ENCODE measurements at regions not wholly inside any gene's neighbourhood (a gene's known extent, or its start where the extent isn't known, plus 50 kb on each side); places are given as distances from the start of the nearest gene placed in this dataset.

GRCh38 chr21:27168084-27168483 lies 201.2 kb upstream of the ADAMTS5 start:
- Histone ChIP-seq H3K4me3 (ENCODE audit: insufficient read depth, low read length, poor library complexity, severe bottlenecking) (no peak overlapping the region), H3K9ac (ENCODE audit: low read length) (no peak overlapping the region), H3K79me2 (ENCODE audit: insufficient read depth, low read length) (no peaks in the 10 kb centered on the region), H3K4me2 (ENCODE audit: low read depth, low read length, poor library complexity, severe bottlenecking) (no peak overlapping the region), H3F3A (ENCODE audit: insufficient read depth) (no peaks in the 10 kb centered on the region), H4K20me1 (ENCODE audit: low read depth, low read length) (no peaks in the 10 kb centered on the region), H3K27ac (ENCODE audit: low read depth, low read length) (no peak overlapping the region), H3K9me2 (replicated peaks; ENCODE audit: insufficient read depth, low read length) (no peaks in the 10 kb centered on the region), H3K9me3 (ENCODE audit: insufficient read depth, low read length) (no peaks in the 10 kb centered on the region), H2AFZ (ENCODE audit: low read depth, low read length, severe bottlenecking) (no peak overlapping the region), H3K36me3 (ENCODE audit: low read length) (no peaks in the 10 kb centered on the region), H3K27me3 (ENCODE audit: low read length) (no peaks in the 10 kb centered on the region)
- TF ChIP-seq EZH2phosphoT487 (conservative IDR thresholded peaks at IDR 0.05; ENCODE audit: low read length), result no peak
- TF ChIP-seq, protein P1, sequence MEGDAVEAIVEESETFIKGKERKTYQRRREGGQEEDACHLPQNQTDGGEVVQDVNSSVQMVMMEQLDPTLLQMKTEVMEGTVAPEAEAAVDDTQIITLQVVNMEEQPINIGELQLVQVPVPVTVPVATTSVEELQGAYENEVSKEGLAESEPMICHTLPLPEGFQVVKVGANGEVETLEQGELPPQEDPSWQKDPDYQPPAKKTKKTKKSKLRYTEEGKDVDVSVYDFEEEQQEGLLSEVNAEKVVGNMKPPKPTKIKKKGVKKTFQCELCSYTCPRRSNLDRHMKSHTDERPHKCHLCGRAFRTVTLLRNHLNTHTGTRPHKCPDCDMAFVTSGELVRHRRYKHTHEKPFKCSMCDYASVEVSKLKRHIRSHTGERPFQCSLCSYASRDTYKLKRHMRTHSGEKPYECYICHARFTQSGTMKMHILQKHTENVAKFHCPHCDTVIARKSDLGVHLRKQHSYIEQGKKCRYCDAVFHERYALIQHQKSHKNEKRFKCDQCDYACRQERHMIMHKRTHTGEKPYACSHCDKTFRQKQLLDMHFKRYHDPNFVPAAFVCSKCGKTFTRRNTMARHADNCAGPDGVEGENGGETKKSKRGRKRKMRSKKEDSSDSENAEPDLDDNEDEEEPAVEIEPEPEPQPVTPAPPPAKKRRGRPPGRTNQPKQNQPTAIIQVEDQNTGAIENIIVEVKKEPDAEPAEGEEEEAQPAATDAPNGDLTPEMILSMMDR (IDR thresholded peaks at IDR 0.05; ENCODE audit: insufficient read depth, low read length, poor library complexity, severe bottlenecking), result no peak

- no peaks in the 10 kb centered on the region for H3K9me2 ChIP-seq (replicated peaks; ENCODE audit: insufficient read depth, low read length)
- no peaks in the 10 kb centered on the region for H3K27me3 ChIP-seq (ENCODE audit: low read length)
These were observed 197.6 kb upstream of the ADAMTS5 start for GRCh38 chr21:27164208-27165177.

DNA sequence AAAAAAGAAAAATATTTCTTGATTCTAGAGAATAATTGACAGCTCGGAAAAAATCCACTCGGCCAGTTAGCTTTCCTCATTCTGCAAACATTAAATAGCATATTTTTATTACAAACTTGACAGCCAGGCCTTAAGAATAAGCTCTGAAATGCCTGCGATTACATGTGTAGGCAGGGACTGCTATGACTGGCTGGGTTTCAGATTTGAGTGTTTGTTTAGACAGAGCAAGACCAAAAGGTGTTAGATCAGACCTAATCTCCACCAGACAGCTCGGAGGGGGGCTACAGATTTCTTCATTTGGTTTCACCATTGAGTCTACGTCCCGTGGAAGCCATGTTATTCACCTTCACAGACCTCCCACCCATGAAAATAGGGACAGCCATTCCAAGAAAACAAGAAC lies 192.1 kb upstream of the ADAMTS5 start:
- H3K79me2 ChIP-seq (ENCODE audit: insufficient read depth, low read length), result no peaks in the 10 kb centered on the region
- no peaks in the 10 kb centered on the region for H3K36me3 ChIP-seq (ENCODE audit: low read length)
- H2AFZ ChIP-seq (ENCODE audit: low read depth, low read length, severe bottlenecking), result no peak overlapping the region
- no peak overlapping the region for H3K4me2 ChIP-seq (ENCODE audit: low read depth, low read length, poor library complexity, severe bottlenecking)
- no peak overlapping the region for H3K9ac ChIP-seq (ENCODE audit: low read length)
- no peaks in the 10 kb centered on the region for H3F3A ChIP-seq (ENCODE audit: insufficient read depth)
- no peaks in the 10 kb centered on the region for H4K20me1 ChIP-seq (ENCODE audit: low read depth, low read length)
- no peaks in the 10 kb centered on the region for H3K9me3 ChIP-seq (ENCODE audit: insufficient read depth, low read length)
- H3K9me2 ChIP-seq (replicated peaks; ENCODE audit: insufficient read depth, low read length), result no peaks in the 10 kb centered on the region
- H3K27ac ChIP-seq (ENCODE audit: low read depth, low read length), result no peak overlapping the region
- H3K4me3 ChIP-seq (ENCODE audit: insufficient read depth, low read length, poor library complexity, severe bottlenecking), result no peak overlapping the region
- no peaks in the 10 kb centered on the region for H3K27me3 ChIP-seq (ENCODE audit: low read length)
- TF ChIP-seq, protein P1 (IDR thresholded peaks at IDR 0.05; ENCODE audit: insufficient read depth, low read length, poor library complexity, severe bottlenecking), result no peak
- TF ChIP-seq EZH2phosphoT487 (conservative IDR thresholded peaks at IDR 0.05; ENCODE audit: low read length), result no peak

More at GRCh38 chr21:27164208-27165177, 197.6 kb upstream of the ADAMTS5 start:
- TF ChIP-seq, protein P1 (IDR thresholded peaks at IDR 0.05; ENCODE audit: insufficient read depth, low read length, poor library complexity, severe bottlenecking), result no peak
- TF ChIP-seq EZH2phosphoT487 (conservative IDR thresholded peaks at IDR 0.05; ENCODE audit: low read length), result no peak
- Histone ChIP-seq H3K36me3 (ENCODE audit: low read length) (no peaks in the 10 kb centered on the region), H3K27ac (ENCODE audit: low read depth, low read length) (no peak overlapping the region), H2AFZ (ENCODE audit: low read depth, low read length, severe bottlenecking) (no peak overlapping the region), H3K79me2 (ENCODE audit: insufficient read depth, low read length) (no peaks in the 10 kb centered on the region), H3K4me2 (ENCODE audit: low read depth, low read length, poor library complexity, severe bottlenecking) (no peak overlapping the region), H3K4me3 (ENCODE audit: insufficient read depth, low read length, poor library complexity, severe bottlenecking) (no peak overlapping the region), H3K9ac (ENCODE audit: low read length) (no peak overlapping the region), H3K9me3 (ENCODE audit: insufficient read depth, low read length) (no peaks in the 10 kb centered on the region), H3F3A (ENCODE audit: insufficient read depth) (no peaks in the 10 kb centered on the region), H4K20me1 (ENCODE audit: low read depth, low read length) (no peaks in the 10 kb centered on the region)
